ENCODE measurements at regions not wholly inside any gene's neighbourhood (a gene's known extent, or its start where the extent isn't known, plus 50 kb on each side); places are given as distances from the start of the nearest gene placed in this dataset.

GRCh38 chr3:168472783-168473182 is 377.1 kb upstream of the GOLIM4 start:
- POLR2A ChIA-PET, result no interaction called here
- H3K9me3 ChIP-seq (ENCODE audit: control insufficient read depth in 1 of 2, insufficient read depth in 1 of 2, low read depth in 1 of 2, low read length in 2 of 2), result no peaks in the 10 kb centered on the region
- no peak overlapping the region for H3K4me2 ChIP-seq (ENCODE audit: low read length)
- CTCF ChIA-PET, result no interaction called here
- no peak overlapping the region for H2AFZ ChIP-seq (ENCODE audit: low read depth, low read length, poor library complexity, severe bottlenecking)
- intact Hi-C loops (cut with micrococcal nuclease), result no loop called here
- H3K79me2 ChIP-seq (ENCODE audit: insufficient read depth, low read length), result no peaks in the 10 kb centered on the region
- DNase-seq (ENCODE audit: low read depth, low spot score), result no peak
- no TSS peak for BruUV-seq (replicated peaks)
- no peaks in the 10 kb centered on the region for H3K36me3 ChIP-seq (ENCODE audit: control insufficient read depth in 1 of 2, insufficient read depth in 2 of 2, low read length in 2 of 2)
- peaks cover 33% of the 10 kb centered on the region for H3K27me3 ChIP-seq (ENCODE audit: insufficient read depth, low read length)
- no peak overlapping the region for H3K4me3 ChIP-seq (replicated peaks in 1 of 2; ENCODE audit: low read depth in 1 of 2, low read length in 2 of 2)
- H3K27ac ChIP-seq (ENCODE audit: low read depth, low read length), result no peak overlapping the region
- H3K9me2 ChIP-seq (ENCODE audit: insufficient read depth), result no peaks in the 10 kb centered on the region
- no peak overlapping the region for H3K9ac ChIP-seq (ENCODE audit: low read length)
- RAD21 ChIA-PET (ENCODE audit: low non-redundant PET in 1 of 2, low total read pairs in 2 of 2, uncharacterized antibody in 2 of 2, unreplicated experiment in 2 of 2), result no interaction called here
- no peaks in the 10 kb centered on the region for H4K20me1 ChIP-seq (ENCODE audit: insufficient read depth)
- TF ChIP-seq MAX (IDR thresholded peaks at IDR 0.05) (no peak), CBX3 (IDR thresholded peaks at IDR 0.05; ENCODE audit: low read depth) (no peak), CEBPB (IDR thresholded peaks at IDR 0.05; ENCODE audit: low read depth) (no peak), EZH2phosphoT487 (IDR thresholded peaks at IDR 0.05; ENCODE audit: borderline replicate concordance) (no peak), FOSL1 (IDR thresholded peaks at IDR 0.05; ENCODE audit: low read depth) (no peak), ELF1 (IDR thresholded peaks at IDR 0.05; ENCODE audit: borderline replicate concordance, low read depth) (no peak), JUND (IDR thresholded peaks at IDR 0.05) (no peak), EGR1 (IDR thresholded peaks at IDR 0.05; ENCODE audit: low read depth) (no peak), SIN3A (IDR thresholded peaks at IDR 0.05; ENCODE audit: low read depth) (no peak), ZFX (IDR thresholded peaks at IDR 0.05) (no peak)
- no peaks in the 10 kb centered on the region for H3K4me1 ChIP-seq (ENCODE audit: control insufficient read depth in 1 of 2, insufficient read depth in 2 of 2, low read length in 2 of 2)
- no peak for ATAC-seq

GRCh38 chr3:168470380-168470779 is 374.7 kb upstream of the GOLIM4 start:
- no peak for TF ChIP-seq EZH2 (IDR thresholded peaks at IDR 0.05)
- no peak for TF ChIP-seq SP1 (IDR thresholded peaks at IDR 0.05; ENCODE audit: low read depth)
- TF ChIP-seq EGR1 (IDR thresholded peaks at IDR 0.05; ENCODE audit: low read depth), result no peak
- TF ChIP-seq TCF7L2 (IDR thresholded peaks at IDR 0.05; ENCODE audit: borderline replicate concordance, extremely low read depth, insufficient read depth, insufficient read length), result no peak
- TF ChIP-seq ELF1 (IDR thresholded peaks at IDR 0.05; ENCODE audit: borderline replicate concordance, low read depth), result no peak
- no peak overlapping the region for H2AFZ ChIP-seq (ENCODE audit: low read depth, low read length, poor library complexity, severe bottlenecking)
- H3K9me2 ChIP-seq (ENCODE audit: insufficient read depth), result no peaks in the 10 kb centered on the region
- H3K9me3 ChIP-seq (ENCODE audit: control insufficient read depth in 1 of 2, insufficient read depth in 1 of 2, low read depth in 1 of 2, low read length in 2 of 2), result no peaks in the 10 kb centered on the region
- no peak overlapping the region for H3K27ac ChIP-seq (ENCODE audit: low read depth, low read length)
- H3K79me2 ChIP-seq (ENCODE audit: insufficient read depth, low read length), result no peaks in the 10 kb centered on the region
- ATAC-seq, result no peak
- no TSS peak for BruUV-seq (replicated peaks)
- CTCF ChIA-PET, result interaction anchor here (1.6 kb wide), 1 partner anchor 259 kb away, joined by 3 read pairs; no protein-coding TSS in a partner anchor
- intact Hi-C loops (cut with micrococcal nuclease), result no loop called here
- H3K4me1 ChIP-seq (ENCODE audit: control insufficient read depth in 1 of 2, insufficient read depth in 2 of 2, low read length in 2 of 2), result no peaks in the 10 kb centered on the region
- H3K9ac ChIP-seq (ENCODE audit: low read length), result no peak overlapping the region
- H3K36me3 ChIP-seq (ENCODE audit: control insufficient read depth in 1 of 2, insufficient read depth in 2 of 2, low read length in 2 of 2), result no peaks in the 10 kb centered on the region
- H3K27me3 ChIP-seq (ENCODE audit: insufficient read depth, low read length), result peaks cover 20% of the 10 kb centered on the region
- POLR2A ChIA-PET, result no interaction called here
- RAD21 ChIA-PET (ENCODE audit: low non-redundant PET in 1 of 2, low total read pairs in 2 of 2, uncharacterized antibody in 2 of 2, unreplicated experiment in 2 of 2), result no interaction called here
- DNase-seq (ENCODE audit: low read depth, low spot score), result no peak
- no peaks in the 10 kb centered on the region for H4K20me1 ChIP-seq (ENCODE audit: insufficient read depth)
- H3K4me2 ChIP-seq (ENCODE audit: low read length), result no peak overlapping the region
- no peak overlapping the region for H3K4me3 ChIP-seq (replicated peaks in 1 of 2; ENCODE audit: low read depth in 1 of 2, low read length in 2 of 2)
